ENCODE measurements at regions not wholly inside any gene's neighbourhood (a gene's known extent, or its start where the extent isn't known, plus 50 kb on each side); places are given as distances from the start of the nearest gene placed in this dataset.
"Not testable (repeated sequence)": the region's sequence is repeated elsewhere in the genome, so short reads cannot be mapped to it uniquely, and the experiment has no call there.

DNA sequence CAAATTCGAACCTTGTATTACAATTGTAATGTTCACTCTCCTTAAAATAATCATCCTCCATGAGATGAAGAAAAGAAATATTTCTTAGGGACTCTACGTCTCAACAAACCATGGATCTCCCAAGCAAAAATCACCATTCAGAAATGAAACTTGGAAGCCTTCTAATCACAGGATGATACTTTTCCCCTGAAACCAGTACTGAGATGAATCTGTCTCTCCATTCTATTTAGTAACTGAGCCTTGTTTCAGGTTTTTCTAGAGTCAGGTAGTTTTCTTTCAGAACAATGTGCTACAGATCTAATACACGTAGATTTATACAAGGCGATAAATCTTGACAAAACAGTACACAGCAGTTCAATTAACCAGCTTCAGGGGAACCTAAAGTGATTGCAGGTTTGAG lies 660.1 kb upstream of the CBLB start:
- DNase-seq (no peak), ATAC-seq (ENCODE audit: insufficient read depth, low FRiP score) (no peak)
- TF ChIP-seq, protein P1, sequence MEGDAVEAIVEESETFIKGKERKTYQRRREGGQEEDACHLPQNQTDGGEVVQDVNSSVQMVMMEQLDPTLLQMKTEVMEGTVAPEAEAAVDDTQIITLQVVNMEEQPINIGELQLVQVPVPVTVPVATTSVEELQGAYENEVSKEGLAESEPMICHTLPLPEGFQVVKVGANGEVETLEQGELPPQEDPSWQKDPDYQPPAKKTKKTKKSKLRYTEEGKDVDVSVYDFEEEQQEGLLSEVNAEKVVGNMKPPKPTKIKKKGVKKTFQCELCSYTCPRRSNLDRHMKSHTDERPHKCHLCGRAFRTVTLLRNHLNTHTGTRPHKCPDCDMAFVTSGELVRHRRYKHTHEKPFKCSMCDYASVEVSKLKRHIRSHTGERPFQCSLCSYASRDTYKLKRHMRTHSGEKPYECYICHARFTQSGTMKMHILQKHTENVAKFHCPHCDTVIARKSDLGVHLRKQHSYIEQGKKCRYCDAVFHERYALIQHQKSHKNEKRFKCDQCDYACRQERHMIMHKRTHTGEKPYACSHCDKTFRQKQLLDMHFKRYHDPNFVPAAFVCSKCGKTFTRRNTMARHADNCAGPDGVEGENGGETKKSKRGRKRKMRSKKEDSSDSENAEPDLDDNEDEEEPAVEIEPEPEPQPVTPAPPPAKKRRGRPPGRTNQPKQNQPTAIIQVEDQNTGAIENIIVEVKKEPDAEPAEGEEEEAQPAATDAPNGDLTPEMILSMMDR (IDR thresholded peaks at IDR 0.05; ENCODE audit: control extremely low read depth, extremely low read depth): no peak
- no peak overlapping the region for H3K9ac ChIP-seq (ENCODE audit: insufficient read depth in 1 of 2, low read length in 2 of 2)
- H3K27ac ChIP-seq (ENCODE audit: low read depth in 1 of 2, low read length in 1 of 2): no peak overlapping the region
- H3K4me1 ChIP-seq (ENCODE audit: control insufficient read depth in 5 of 5, insufficient read depth in 5 of 5, low read length in 5 of 5): no peaks in the 10 kb centered on the region
- peaks cover 0 to 3% (median 0%) of the 10 kb centered on the region in 4 donors for H3K9me3 ChIP-seq (ENCODE audit: control insufficient read depth in 4 of 4, insufficient read depth in 3 of 4, low read length in 3 of 4)
- H3K27me3 ChIP-seq (ENCODE audit: control insufficient read depth in 3 of 3, insufficient read depth in 3 of 3, low read length in 2 of 3): no peaks in the 10 kb centered on the region
- no peaks in the 10 kb centered on the region for H3K36me3 ChIP-seq (ENCODE audit: control insufficient read depth in 4 of 4, insufficient read depth in 4 of 4, low read length in 4 of 4)
- no peak overlapping the region for H3K4me3 ChIP-seq
- WGBS, 2 donors: 93 to 94% methylated on average over 4 of the region's 4 CpGs

DNA sequence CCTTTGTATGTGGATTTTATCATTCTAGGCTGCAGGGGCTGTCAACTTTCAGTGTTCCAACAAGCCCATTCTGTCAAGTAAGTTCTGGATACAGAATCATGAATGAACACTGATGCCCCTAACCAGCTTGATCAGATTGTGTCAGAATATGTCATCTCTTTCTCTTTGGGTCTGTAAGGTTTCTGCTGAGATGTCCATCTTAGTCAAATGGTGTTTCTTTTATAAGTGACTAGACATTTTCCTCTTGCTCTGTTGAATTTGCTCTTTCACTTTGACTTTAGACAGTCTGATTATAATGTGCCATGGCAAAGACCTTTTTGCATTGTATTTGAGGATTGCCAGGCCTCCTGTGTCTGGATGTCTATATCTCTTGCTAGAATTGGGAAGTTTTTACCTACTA lies 660.9 kb upstream of the CBLB start:
- H3K27ac ChIP-seq (ENCODE audit: low read depth in 1 of 2, low read length in 1 of 2): no peak overlapping the region
- H3K4me3 ChIP-seq: no peak overlapping the region
- no peak for DNase-seq
- no peaks in the 10 kb centered on the region for H3K27me3 ChIP-seq (ENCODE audit: control insufficient read depth in 3 of 3, insufficient read depth in 3 of 3, low read length in 2 of 3)
- TF ChIP-seq, protein P1 (IDR thresholded peaks at IDR 0.05; ENCODE audit: control extremely low read depth, extremely low read depth): no peak
- H3K9me3 ChIP-seq (ENCODE audit: control insufficient read depth in 4 of 4, insufficient read depth in 3 of 4, low read length in 3 of 4): peaks cover 0 to 3% (median 0%) of the 10 kb centered on the region in 4 donors
- H3K9ac ChIP-seq (ENCODE audit: insufficient read depth in 1 of 2, low read length in 2 of 2): no peak overlapping the region
- H3K4me1 ChIP-seq (ENCODE audit: control insufficient read depth in 5 of 5, insufficient read depth in 5 of 5, low read length in 5 of 5): no peaks in the 10 kb centered on the region
- no peaks in the 10 kb centered on the region for H3K36me3 ChIP-seq (ENCODE audit: control insufficient read depth in 4 of 4, insufficient read depth in 4 of 4, low read length in 4 of 4)
- ATAC-seq (ENCODE audit: insufficient read depth, low FRiP score): no peak

GRCh38 chr3:106530367-106530766 lies 661.6 kb upstream of the CBLB start:
- H3K9me3 ChIP-seq (ENCODE audit: control insufficient read depth in 4 of 4, insufficient read depth in 3 of 4, low read length in 3 of 4): peaks cover 0 to 3% (median 0%) of the 10 kb centered on the region in 4 donors
- WGBS, 2 donors: 84 to 88% methylated on average over 1 of the region's 1 CpG
- ATAC-seq (ENCODE audit: insufficient read depth, low FRiP score): no peak

DNA sequence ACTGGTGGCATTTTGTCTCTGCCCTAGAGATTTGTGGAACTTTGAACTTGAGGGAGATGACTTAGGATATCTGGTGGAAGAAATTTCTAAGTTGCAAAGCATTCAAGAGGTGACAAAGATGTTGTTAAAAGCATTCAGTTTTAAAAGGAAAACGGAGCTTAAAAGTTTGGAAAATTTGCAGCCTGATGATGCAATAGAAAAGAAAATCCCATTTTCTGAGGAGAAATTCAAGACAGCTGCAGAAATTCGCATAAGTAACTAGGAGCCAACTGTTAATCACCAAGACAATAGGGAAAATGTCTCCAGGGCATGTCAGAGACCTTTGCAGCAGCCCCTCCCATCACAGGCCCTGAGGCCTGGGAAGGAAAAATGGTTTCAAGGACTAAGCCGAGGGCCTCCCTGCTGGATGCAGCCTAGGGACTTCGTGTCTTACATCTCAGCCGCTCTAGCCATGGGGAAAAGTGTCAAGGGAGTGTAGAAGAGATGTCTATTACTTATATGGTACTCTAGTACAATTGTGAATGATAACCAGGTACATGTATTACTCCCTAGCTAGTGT lies 663.0 kb upstream of the CBLB start:
- not testable (repeated sequence) for H3K9me3 ChIP-seq (ENCODE audit: control insufficient read depth in 4 of 4, insufficient read depth in 3 of 4, low read length in 3 of 4); H3K4me1 ChIP-seq (ENCODE audit: control insufficient read depth in 5 of 5, insufficient read depth in 5 of 5, low read length in 5 of 5); DNase-seq; H3K4me3 ChIP-seq; H3K27me3 ChIP-seq (ENCODE audit: control insufficient read depth in 3 of 3, insufficient read depth in 3 of 3, low read length in 2 of 3); H3K27ac ChIP-seq (ENCODE audit: low read depth in 1 of 2, low read length in 1 of 2); H3K36me3 ChIP-seq (ENCODE audit: control insufficient read depth in 4 of 4, insufficient read depth in 4 of 4, low read length in 4 of 4); H3K9ac ChIP-seq (ENCODE audit: insufficient read depth in 1 of 2, low read length in 2 of 2); ATAC-seq (ENCODE audit: insufficient read depth, low FRiP score)
- 87 to 91% methylated on average over 5 of the region's 5 CpGs for WGBS, 2 donors

More at GRCh38 chr3:106530367-106530766, 661.6 kb upstream of the CBLB start:
- no peak overlapping the region for H3K4me3 ChIP-seq
- H3K27ac ChIP-seq (ENCODE audit: low read depth in 1 of 2, low read length in 1 of 2): no peak overlapping the region
- TF ChIP-seq, protein P1 (IDR thresholded peaks at IDR 0.05; ENCODE audit: control extremely low read depth, extremely low read depth): no peak
- H3K27me3 ChIP-seq (ENCODE audit: control insufficient read depth in 3 of 3, insufficient read depth in 3 of 3, low read length in 2 of 3): no peaks in the 10 kb centered on the region
- no peak for DNase-seq
- no peaks in the 10 kb centered on the region for H3K36me3 ChIP-seq (ENCODE audit: control insufficient read depth in 4 of 4, insufficient read depth in 4 of 4, low read length in 4 of 4)
- H3K9ac ChIP-seq (ENCODE audit: insufficient read depth in 1 of 2, low read length in 2 of 2): no peak overlapping the region
- H3K4me1 ChIP-seq (ENCODE audit: control insufficient read depth in 5 of 5, insufficient read depth in 5 of 5, low read length in 5 of 5): no peaks in the 10 kb centered on the region
